ENCODE measurements at regions not wholly inside any gene's neighbourhood (a gene's known extent, or its start where the extent isn't known, plus 50 kb on each side); places are given as distances from the start of the nearest gene placed in this dataset.

GRCh38 chr3:13139471-13140065, 66.3 kb upstream of the IQSEC1 start:
- TF ChIP-seq CTCF (conservative IDR thresholded peaks at IDR 0.05; ENCODE audit: low read depth, low read length) (no peak), POLR2A (IDR thresholded peaks at IDR 0.05; ENCODE audit: low read depth, low read length) (no peak), ELK1 (IDR thresholded peaks at IDR 0.05; ENCODE audit: borderline replicate concordance, low read depth, low read length) (no peak)
